Activated CD4-positive, CD25-positive, alpha-beta regulatory T cell treated with anti-CD3 and anti-CD28 coated beads, Interleukin-2, amount 50 U/mL, for 24 hours (primary cell): ENCODE measurements at regions not wholly inside any gene's neighbourhood (a gene's known extent, or its start where the extent isn't known, plus 50 kb on each side); places are given as distances from the start of the nearest gene placed in this dataset.
"Not testable (repeated sequence)": the region's sequence is repeated elsewhere in the genome, so short reads cannot be mapped to it uniquely, and the experiment has no call there.

Source experiments
- ATAC-seq, 2 donors: fragments of 150-1000 bp; cut with Tn5 transposase; one replicate each; pipeline ENCODE4 v1.10.0; 2021; ENCODE audit warnings: mild to moderate bottlenecking in 1 of 2, moderate library complexity in 1 of 2

- not testable (repeated sequence) for ATAC-seq
Measured at GRCh38 chr2:95767950-95768349, 176.1 kb downstream of the TRIM43 start.

- ATAC-seq = not testable (repeated sequence)
Measured at GRCh38 chr2:95769256-95769655, 177.5 kb downstream of the TRIM43 start.

GRCh38 chr2:95770726-95771125 lies 178.9 kb downstream of the TRIM43 start:
- not testable (repeated sequence) for ATAC-seq

GRCh38 chr2:95774322-95775192 lies 182.8 kb downstream of the TRIM43 start:
- not testable (repeated sequence) for ATAC-seq

GRCh38 chr2:95775193-95775531 lies 183.4 kb downstream of the TRIM43 start:
- not testable (repeated sequence) for ATAC-seq
